Smooth muscle cell (in vitro differentiated cells): ENCODE measurements at regions not wholly inside any gene's neighbourhood (a gene's known extent, or its start where the extent isn't known, plus 50 kb on each side); places are given as distances from the start of the nearest gene placed in this dataset.

Source experiments
- DNase-seq: peaks from one replicate; lab custom pipeline; 2025; ENCODE audit not compliant: unreplicated experiment; lab: John Stamatoyannopoulos, UW
- H2AFZ ChIP-seq: fragments of 200-600 bp; sonication (generic); 2 replicates; pipeline ENCODE4 v1.6.0; 2016; ENCODE audit warnings: antibody characterized with exemption, low read depth, mild to moderate bottlenecking
- H3F3A ChIP-seq: fragments of 200-600 bp; sonication (generic); 2 replicates; pipeline ENCODE4 v1.6.0; 2017; ENCODE audit warnings: antibody characterized with exemption, low read depth
- H3K27ac ChIP-seq: fragments of 200-600 bp; sonication (generic); 2 replicates; pipeline ENCODE4 v1.5.1; 2016; ENCODE audit warnings: low read depth, mild to moderate bottlenecking
- H3K27me3 ChIP-seq: fragments of 200-600 bp; sonication (generic); 2 replicates; pipeline ENCODE4 v1.6.1; 2016; ENCODE audit warnings: low read depth, mild to moderate bottlenecking
- H3K36me3 ChIP-seq: fragments of 200-600 bp; sonication (generic); 2 replicates; pipeline ENCODE4 v1.5.1; 2016; ENCODE audit warnings: low read depth
- H3K4me1 ChIP-seq: fragments of 200-600 bp; sonication (generic); 2 replicates; pipeline ENCODE4 v1.5.1; 2016; ENCODE audit warnings: low read depth
- H3K4me2 ChIP-seq: fragments of 200-600 bp; sonication (generic); 2 replicates; pipeline ENCODE4 v1.6.0; 2016; ENCODE audit warnings: mild to moderate bottlenecking
- H3K4me3 ChIP-seq: fragments of 200-600 bp; sonication (generic); 2 replicates; pipeline ENCODE4 v1.5.1; 2016; ENCODE audit warnings: mild to moderate bottlenecking
- H3K79me2 ChIP-seq: fragments of 200-600 bp; sonication (generic); 2 replicates; pipeline ENCODE4 v1.6.0; 2016; ENCODE audit warnings: low read depth, mild to moderate bottlenecking
- H3K9ac ChIP-seq: fragments of 200-600 bp; sonication (generic); 2 replicates; pipeline ENCODE4 v1.6.0; 2016; ENCODE audit warnings: low read depth
- H3K9me3 ChIP-seq: fragments of 200-600 bp; sonication (generic); replicated peaks from 2 replicates; pipeline ENCODE4 v1.5.1; 2016; ENCODE audit warnings: low read depth
- H4K20me1 ChIP-seq: fragments of 200-600 bp; sonication (generic); 2 replicates; pipeline ENCODE4 v1.6.0; 2016; ENCODE audit warnings: low read depth
- WGBS: methylation state at CpG from one replicate; pipeline ENCODE4 v1.1.7; 2016; ENCODE audit warnings: low lambda C conversion rate; 5-methylcytosine and 5-hydroxymethylcytosine counted together
- TF ChIP-seq, protein P1 (sequence below): fragments of 200-600 bp; sonication (generic); IDR thresholded peaks from 2 replicates; pipeline ENCODE4 v1.5.1; 2017; ENCODE audit warnings: borderline replicate concordance, mild to moderate bottlenecking, antibody characterized with exemption; ENCODE audit not compliant: insufficient read depth, poor library complexity, severe bottlenecking

- DNase-seq: no peak
- Histone ChIP-seq H3K4me2 (peak overlapping the region; percentile 28), H3K4me1 (peaks cover 21% of the 10 kb centered on the region), H3K4me3 (no peak overlapping the region), H2AFZ (no peak overlapping the region), H3K79me2 (no peaks in the 10 kb centered on the region), H3K9me3 (no peaks in the 10 kb centered on the region), H3K27me3 (no peaks in the 10 kb centered on the region), H3K27ac (peak overlapping the region; percentile 86), H3K9ac (peak overlapping the region; percentile 17), H3F3A (peaks cover 9% of the 10 kb centered on the region), H3K36me3 (no peaks in the 10 kb centered on the region), H4K20me1 (no peaks in the 10 kb centered on the region)
- TF ChIP-seq, protein P1, sequence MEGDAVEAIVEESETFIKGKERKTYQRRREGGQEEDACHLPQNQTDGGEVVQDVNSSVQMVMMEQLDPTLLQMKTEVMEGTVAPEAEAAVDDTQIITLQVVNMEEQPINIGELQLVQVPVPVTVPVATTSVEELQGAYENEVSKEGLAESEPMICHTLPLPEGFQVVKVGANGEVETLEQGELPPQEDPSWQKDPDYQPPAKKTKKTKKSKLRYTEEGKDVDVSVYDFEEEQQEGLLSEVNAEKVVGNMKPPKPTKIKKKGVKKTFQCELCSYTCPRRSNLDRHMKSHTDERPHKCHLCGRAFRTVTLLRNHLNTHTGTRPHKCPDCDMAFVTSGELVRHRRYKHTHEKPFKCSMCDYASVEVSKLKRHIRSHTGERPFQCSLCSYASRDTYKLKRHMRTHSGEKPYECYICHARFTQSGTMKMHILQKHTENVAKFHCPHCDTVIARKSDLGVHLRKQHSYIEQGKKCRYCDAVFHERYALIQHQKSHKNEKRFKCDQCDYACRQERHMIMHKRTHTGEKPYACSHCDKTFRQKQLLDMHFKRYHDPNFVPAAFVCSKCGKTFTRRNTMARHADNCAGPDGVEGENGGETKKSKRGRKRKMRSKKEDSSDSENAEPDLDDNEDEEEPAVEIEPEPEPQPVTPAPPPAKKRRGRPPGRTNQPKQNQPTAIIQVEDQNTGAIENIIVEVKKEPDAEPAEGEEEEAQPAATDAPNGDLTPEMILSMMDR: no peak
- 56% methylated on average over 7 of the region's 7 CpGs for WGBS
Measured at GRCh38 chr2:38174646-38175423, 98.9 kb upstream of the CYP1B1 start.

DNA sequence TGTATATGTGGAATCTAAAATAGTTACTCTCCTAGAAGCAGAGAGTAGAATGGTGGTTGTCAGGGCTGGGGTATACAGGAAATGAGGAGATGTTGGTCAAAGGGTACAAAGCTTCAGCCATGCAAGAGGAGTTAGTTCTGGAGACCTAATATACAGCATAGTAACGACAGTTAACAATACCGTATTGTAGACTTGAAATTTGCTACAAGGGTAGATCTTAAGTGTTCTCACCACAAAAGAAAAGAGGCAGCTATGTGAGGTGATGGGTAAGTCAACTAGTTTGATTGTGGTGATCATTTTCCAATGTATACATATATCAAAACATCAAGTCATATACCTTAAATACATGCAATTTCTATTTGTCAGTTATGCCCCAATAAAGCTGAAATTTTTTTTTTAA lies 98.2 kb upstream of the CYP1B1 start:
- TF ChIP-seq, protein P1: no peak
- no peaks in the 10 kb centered on the region for H3K9me3 ChIP-seq
- H3K27me3 ChIP-seq: no peaks in the 10 kb centered on the region
- no peaks in the 10 kb centered on the region for H3K79me2 ChIP-seq
- DNase-seq: no peak
- WGBS: 93% methylated on average over 2 of the region's 2 CpGs
- H4K20me1 ChIP-seq: no peaks in the 10 kb centered on the region
- H3K9ac ChIP-seq: peak overlapping the region; percentile 60
- peak overlapping the region; percentile 28 for H3K4me2 ChIP-seq
- peak overlapping the region; percentile 73 for H2AFZ ChIP-seq
- H3K27ac ChIP-seq: peak overlapping the region; percentile 86
- H3K4me3 ChIP-seq: no peak overlapping the region
- peaks cover 21% of the 10 kb centered on the region for H3K4me1 ChIP-seq
- peaks cover 9% of the 10 kb centered on the region for H3F3A ChIP-seq
- no peaks in the 10 kb centered on the region for H3K36me3 ChIP-seq

DNA sequence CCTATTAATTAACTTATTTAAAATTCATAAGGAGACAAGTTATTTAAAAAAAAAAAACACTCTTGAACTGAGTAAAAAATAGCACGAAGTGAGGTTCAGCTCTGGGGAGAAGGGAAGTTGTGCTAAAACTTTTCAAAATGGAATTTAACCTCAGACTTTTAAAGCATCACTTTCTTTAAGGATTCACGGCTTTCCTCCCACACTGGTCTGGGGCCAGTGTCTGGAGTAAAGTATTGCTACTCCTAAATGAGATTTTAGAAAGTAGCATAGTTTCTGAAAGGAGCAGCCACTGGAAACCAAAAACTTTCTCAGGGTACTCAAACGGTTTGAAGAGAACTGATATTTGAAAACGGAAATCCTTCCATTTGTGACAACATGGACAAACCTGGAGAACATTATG lies 97.7 kb upstream of the CYP1B1 start:
- no peak for DNase-seq
- Histone ChIP-seq H3K4me3 (no peak overlapping the region), H3K4me1 (peaks cover 21% of the 10 kb centered on the region), H3K36me3 (no peaks in the 10 kb centered on the region), H3K4me2 (peak overlapping the region; percentile 28), H3K79me2 (no peaks in the 10 kb centered on the region), H2AFZ (peak overlapping the region; percentile 73), H3K27me3 (no peaks in the 10 kb centered on the region), H3K9me3 (no peaks in the 10 kb centered on the region), H4K20me1 (no peaks in the 10 kb centered on the region), H3K9ac (peak overlapping the region; percentile 60), H3F3A (peaks cover 9% of the 10 kb centered on the region), H3K27ac (peak overlapping the region; percentile 86)
- TF ChIP-seq, protein P1: no peak
- 42% methylated on average over 4 of the region's 4 CpGs for WGBS
